ENCODE measurements at regions not wholly inside any gene's neighbourhood (a gene's known extent, or its start where the extent isn't known, plus 50 kb on each side); places are given as distances from the start of the nearest gene placed in this dataset.

- in situ Hi-C loops (cut with MboI) = no loop called here
- CTCF ChIA-PET (ENCODE audit: low intra/inter-chr PET ratio) = no interaction called here
- FAIRE-seq = no peak
Observed at GRCh38 chr2:128733450-128733849, 414.8 kb upstream of the HS6ST1 start.

More at GRCh38 chr2:128733450-128733849, 414.8 kb upstream of the HS6ST1 start:
- intact Hi-C loops (cut with micrococcal nuclease) = loop anchor here (10.0 kb wide), 1 partner anchor 661 kb away; no protein-coding TSS in a partner anchor
- peaks cover 4 to 41% of the 10 kb centered on the region in 2 experiments; a peak in 2 of 5 replicates for H3K27me3 ChIP-seq (ENCODE audit: control insufficient read depth in 2 of 2, insufficient read depth in 2 of 2, low read length in 2 of 2)
- TF ChIP-seq ILK (tag; IDR thresholded peaks at IDR 0.05; ENCODE audit: borderline replicate concordance, low read depth) = no peak
- no peak for TF ChIP-seq NBN (IDR thresholded peaks at IDR 0.05; ENCODE audit: low read depth)
- TF ChIP-seq FOXP4 (CRISPR knock-in tag; IDR thresholded peaks at IDR 0.05; ENCODE audit: borderline replicate concordance) = no peak
- TF ChIP-seq ZFX (CRISPR knock-in tag; IDR thresholded peaks at IDR 0.05) = no peak
- no peak for TF ChIP-seq SMAD4 (CRISPR knock-in tag; conservative IDR thresholded peaks at IDR 0.05)
- no peak for TF ChIP-seq ZBTB2 (IDR thresholded peaks at IDR 0.05)
- no peak for TF ChIP-seq BRCA1 (IDR thresholded peaks at IDR 0.05)
- no peak for TF ChIP-seq BRCA1 (CRISPR knock-in tag; IDR thresholded peaks at IDR 0.05)
- H3K27ac ChIP-seq (ENCODE audit: extremely low read depth, low read depth, low read length) = no peak overlapping the region
- no peak overlapping the region for H3K9ac ChIP-seq (ENCODE audit: insufficient read depth in 1 of 2, low read depth in 2 of 2, low read length in 2 of 2)
- H2AFZ ChIP-seq (ENCODE audit: low read depth, low read length) = no peak overlapping the region
- ATAC-seq (no peak), DNase-seq (ENCODE audit: extremely low read depth in 1 of 4, low spot score in 3 of 4) (no peak)
- POLR2A ChIA-PET = no interaction called here
- no peaks in the 10 kb centered on the region for H3K36me3 ChIP-seq (ENCODE audit: control insufficient read depth, insufficient read depth, low read length)
- no peak overlapping the region for H3K4me3 ChIP-seq
- no peaks in the 10 kb centered on the region for H3K9me3 ChIP-seq (replicated peaks; ENCODE audit: control insufficient read depth, insufficient read depth, low read depth, low read length)
- no peaks in the 10 kb centered on the region for H3K79me2 ChIP-seq (ENCODE audit: control insufficient read depth, insufficient read depth, low read length)
- peaks cover 0 to 10% of the 10 kb centered on the region in 2 experiments; a peak in 2 of 5 replicates for H3K4me1 ChIP-seq (replicated peaks in 1 of 2; ENCODE audit: control insufficient read depth in 2 of 2, insufficient read depth in 2 of 2, low read length in 2 of 2)
- BruUV-seq (replicated peaks) = no TSS peak
- no peak overlapping the region for H3K4me2 ChIP-seq (ENCODE audit: insufficient read depth, low read length)
- H3K9me1 ChIP-seq (ENCODE audit: control insufficient read depth, insufficient read depth, low read length) = no peaks in the 10 kb centered on the region
- 0 out of 2 replicates have a peak, but pooled peaks cover 7% of the 10 kb centered on the region for H4K20me1 ChIP-seq (replicated peaks; ENCODE audit: control insufficient read depth, insufficient read depth, low read length)
- WGBS (ENCODE audit: insufficient coverage, low coverage, missing lambda C conversion rate) = 0% methylated on average over 5 of the region's 5 CpGs
